Glutamatergic neuron (in vitro differentiated cells): ENCODE measurements at regions not wholly inside any gene's neighbourhood (a gene's known extent, or its start where the extent isn't known, plus 50 kb on each side); places are given as distances from the start of the nearest gene placed in this dataset.

Source experiments
- DNase-seq: peaks from one replicate; pipeline ENCODE4 v3.0.0; 2022
- H3K27ac Mint-ChIP-seq: one replicate; pipeline ENCODE4 v1.8.0; 2020; ENCODE audit warnings: mild to moderate bottlenecking, mixed read lengths, inconsistent platforms; ENCODE audit not compliant: unreplicated experiment
- H3K27me3 Mint-ChIP-seq: one replicate; pipeline ENCODE4 v1.8.0; 2020; ENCODE audit warnings: mild to moderate bottlenecking, moderate library complexity, mixed read lengths, inconsistent platforms; ENCODE audit not compliant: unreplicated experiment
- H3K36me3 Mint-ChIP-seq: one replicate; pipeline ENCODE4 v1.8.0; 2020; ENCODE audit warnings: mild to moderate bottlenecking, mixed read lengths, inconsistent platforms; ENCODE audit not compliant: unreplicated experiment
- H3K4me1 Mint-ChIP-seq: one replicate; pipeline ENCODE4 v1.8.0; 2020; ENCODE audit warnings: mild to moderate bottlenecking, low read depth, mixed read lengths, inconsistent platforms; ENCODE audit not compliant: unreplicated experiment
- H3K4me3 Mint-ChIP-seq: one replicate; pipeline ENCODE4 v1.8.0; 2020; ENCODE audit warnings: mild to moderate bottlenecking, mixed read lengths, inconsistent platforms; ENCODE audit not compliant: unreplicated experiment
- H3K9me3 Mint-ChIP-seq: one replicate; pipeline ENCODE4 v1.8.0; 2020; ENCODE audit warnings: mild to moderate bottlenecking, moderate library complexity, mixed read lengths, inconsistent platforms; ENCODE audit not compliant: unreplicated experiment
- CTCF ChIP-seq: fragments of 200-600 bp; sonication (generic); IDR thresholded peaks from one replicate; pipeline ENCODE4 v1.5.0; 2021; ENCODE audit not compliant: partially characterized antibody, unreplicated experiment

- no peak for TF ChIP-seq CTCF
- no peaks in the 10 kb centered on the region for H3K36me3 Mint-ChIP-seq
- H3K4me1 Mint-ChIP-seq = no peaks in the 10 kb centered on the region
- no peaks in the 10 kb centered on the region for H3K9me3 Mint-ChIP-seq
- no peak overlapping the region for H3K27ac Mint-ChIP-seq
- H3K27me3 Mint-ChIP-seq = no peaks in the 10 kb centered on the region
- H3K4me3 Mint-ChIP-seq = no peak overlapping the region
- no peak for DNase-seq
These were observed 52.1 kb upstream of the NANOGP8 start for GRCh38 chr15:35137190-35137574.

GRCh38 chr15:35136321-35137189 lies 51.5 kb upstream of the NANOGP8 start:
- TF ChIP-seq CTCF = no peak
- Mint-ChIP-seq H3K9me3 (no peaks in the 10 kb centered on the region), H3K4me3 (no peak overlapping the region), H3K27me3 (no peaks in the 10 kb centered on the region), H3K4me1 (no peaks in the 10 kb centered on the region), H3K36me3 (no peaks in the 10 kb centered on the region), H3K27ac (no peak overlapping the region)
- DNase-seq = no peak
